Mesodermal cell (in vitro differentiated cells): ENCODE measurements at regions not wholly inside any gene's neighbourhood (a gene's known extent, or its start where the extent isn't known, plus 50 kb on each side); places are given as distances from the start of the nearest gene placed in this dataset.
"Not testable (repeated sequence)": the region's sequence is repeated elsewhere in the genome, so short reads cannot be mapped to it uniquely, and the experiment has no call there.

ENCODE experiments used
- H3K27ac ChIP-seq: 2 replicates; pipeline ENCODE4 v1.7.0; 2013; ENCODE audit warnings: mild to moderate bottlenecking, low read depth, low read length, moderate library complexity; ENCODE audit not compliant: severe bottlenecking
- H3K36me3 ChIP-seq: 2 replicates; pipeline ENCODE4 v1.7.1; 2013; ENCODE audit warnings: mild to moderate bottlenecking, low read length, moderate library complexity; ENCODE audit not compliant: control insufficient read depth, insufficient read depth
- H3K4me1 ChIP-seq: one replicate; pipeline ENCODE4 v1.7.1; 2013; ENCODE audit warnings: mild to moderate bottlenecking, low read length; ENCODE audit not compliant: insufficient read depth, control insufficient read depth, poor library complexity, severe bottlenecking
- H3K4me3 ChIP-seq: 2 replicates; pipeline ENCODE4 v1.7.0; 2013; ENCODE audit warnings: low read length, control low read depth, mild to moderate bottlenecking; ENCODE audit not compliant: insufficient read depth, poor library complexity, severe bottlenecking; ENCODE audit errors: extremely low read depth
- H3K9me3 ChIP-seq: 2 replicates; pipeline ENCODE4 v1.7.1; 2013; ENCODE audit warnings: mild to moderate bottlenecking, low read length, moderate library complexity; ENCODE audit not compliant: control insufficient read depth
- WGBS, 2 experiments: methylation state at CpG; one replicate each; pipeline ENCODE4 v1.1.5; 2013; ENCODE audit warnings: missing lambda C conversion rate in 2 of 2; ENCODE audit not compliant: insufficient coverage in 2 of 2; 5-methylcytosine and 5-hydroxymethylcytosine counted together

DNA sequence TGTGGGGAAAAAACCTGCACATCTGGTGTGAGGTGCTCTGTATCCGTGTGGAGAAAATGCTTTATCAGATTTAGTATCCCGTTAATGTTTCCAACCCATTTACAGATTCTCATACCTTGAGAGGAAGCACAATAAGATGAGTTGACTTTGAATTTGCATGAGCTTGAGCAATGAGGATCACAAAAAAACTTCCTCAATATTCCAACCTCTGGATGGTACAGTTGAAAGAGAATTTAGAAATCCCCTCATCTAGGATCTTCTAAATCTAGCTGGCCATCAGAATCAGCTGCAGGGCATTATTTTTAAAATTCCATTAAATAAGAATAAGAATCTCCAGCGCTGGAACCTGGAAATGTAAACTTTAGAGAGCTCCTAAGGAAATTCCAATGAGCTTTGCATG, 82.5 kb upstream of the NR5A2 start:
- WGBS, 2 experiments = 33 to 86% methylated on average over 1 of the region's 3 CpGs
- H3K27ac ChIP-seq = no peak overlapping the region
- H3K36me3 ChIP-seq = no peaks in the 10 kb centered on the region
- H3K9me3 ChIP-seq = peaks cover 6% of the 10 kb centered on the region
- H3K4me3 ChIP-seq = no peak overlapping the region
- H3K4me1 ChIP-seq = no peaks in the 10 kb centered on the region

DNA sequence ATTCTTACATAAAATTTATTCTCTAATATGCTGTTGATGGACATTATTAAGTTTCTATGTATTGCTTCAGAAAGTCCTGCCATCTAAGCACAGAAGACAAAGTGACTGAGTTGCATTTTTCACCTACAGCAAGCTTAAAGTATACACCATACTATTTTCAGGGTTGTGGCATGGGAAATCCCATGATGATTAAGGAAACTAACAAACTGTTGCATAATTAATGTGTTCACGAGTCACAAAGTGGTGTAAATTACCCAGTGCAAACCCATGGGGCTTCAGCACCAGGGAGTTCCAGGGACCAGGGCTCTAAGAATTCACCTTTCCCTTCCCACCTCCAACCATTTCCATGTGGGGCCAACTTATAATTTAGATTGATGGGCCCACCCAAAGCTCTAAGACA, 81.9 kb upstream of the NR5A2 start:
- Histone ChIP-seq H3K4me3 (no peak overlapping the region), H3K27ac (no peak overlapping the region), H3K9me3 (peaks cover 6% of the 10 kb centered on the region), H3K36me3 (no peaks in the 10 kb centered on the region), H3K4me1 (no peaks in the 10 kb centered on the region)
- 80 to 100% methylated on average over 1 of the region's 1 CpG for WGBS, 2 experiments

DNA sequence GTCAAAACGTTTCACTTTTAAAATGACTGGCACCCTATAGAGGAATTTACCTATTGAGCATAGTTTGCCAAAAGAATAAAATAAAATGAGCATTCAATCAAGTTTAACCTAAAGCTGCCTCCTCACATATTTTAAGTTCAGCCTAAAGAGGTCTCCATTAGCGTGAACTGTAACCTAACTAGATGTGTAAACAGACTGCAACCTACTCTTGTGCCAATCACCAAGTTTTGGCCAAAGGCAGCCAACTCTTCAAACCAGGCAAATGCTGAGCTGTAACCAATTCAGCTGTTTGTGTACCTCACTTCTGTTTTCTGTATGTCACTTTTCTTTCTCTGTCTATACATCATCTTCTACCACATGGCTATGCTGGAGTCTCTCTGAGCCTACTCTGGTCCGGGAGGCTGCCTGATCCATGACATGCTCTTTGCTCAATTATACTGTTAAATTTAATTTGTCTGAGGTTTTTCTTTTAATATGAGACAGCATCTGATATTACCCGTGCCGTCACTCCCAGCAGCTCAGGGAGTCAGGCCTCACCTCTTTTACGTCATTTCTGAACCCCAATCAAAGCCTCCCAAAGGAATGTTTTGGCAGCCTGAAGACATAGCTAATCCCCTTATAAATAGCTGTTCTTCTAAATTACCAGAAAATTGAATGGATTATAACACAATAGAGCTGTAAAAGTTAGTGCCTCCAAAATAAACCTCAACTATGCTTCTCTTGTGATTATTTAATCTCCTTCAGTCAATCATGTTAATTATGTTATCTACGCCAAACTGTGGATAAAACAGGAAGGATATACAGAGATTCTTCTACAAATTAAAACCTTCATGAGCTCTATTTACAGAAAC, 81.0 kb upstream of the NR5A2 start:
- Histone ChIP-seq H3K9me3 (peaks cover 6% of the 10 kb centered on the region), H3K4me3 (no peak overlapping the region), H3K27ac (no peak overlapping the region), H3K4me1 (no peaks in the 10 kb centered on the region), H3K36me3 (no peaks in the 10 kb centered on the region)
- WGBS, 2 experiments = 60 to 100% methylated on average over 1 to 2 of the region's 7 CpGs

DNA sequence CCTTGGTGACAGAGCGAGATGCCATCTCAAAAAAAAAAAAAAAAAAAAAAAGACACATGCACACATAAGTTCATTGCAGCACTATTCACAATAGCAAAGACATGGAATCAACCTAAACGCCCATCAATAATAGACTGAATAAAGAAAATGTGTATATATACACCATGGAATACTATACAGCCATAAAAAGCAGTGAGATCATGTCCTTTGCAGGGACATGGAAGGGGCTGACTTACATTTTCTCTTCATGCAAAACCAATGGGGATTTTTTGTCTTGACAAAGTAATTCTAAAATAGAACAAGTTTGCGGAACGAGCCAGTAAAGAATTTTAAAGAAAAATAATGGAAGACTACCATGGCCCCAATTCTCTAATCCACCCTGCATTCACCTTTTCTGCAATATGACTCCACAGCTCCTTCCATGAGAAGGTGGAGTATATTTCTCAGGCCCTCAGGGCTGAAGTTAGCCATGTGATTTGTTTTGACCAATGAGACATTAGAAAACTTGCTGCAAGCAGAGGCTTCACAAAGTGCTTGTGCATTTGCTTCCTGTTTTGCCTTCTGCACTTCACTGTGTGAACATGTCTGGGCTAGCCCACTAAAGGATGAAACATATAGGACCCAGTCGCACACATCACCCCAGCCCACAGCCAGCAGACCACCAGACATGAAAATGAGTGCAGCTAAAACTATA, 78.8 kb upstream of the NR5A2 start:
- H3K27ac ChIP-seq = no peak overlapping the region
- no peaks in the 10 kb centered on the region for H3K36me3 ChIP-seq
- WGBS, 2 experiments = no CpG with 5 or more reads among the region's 5 CpGs

DNA sequence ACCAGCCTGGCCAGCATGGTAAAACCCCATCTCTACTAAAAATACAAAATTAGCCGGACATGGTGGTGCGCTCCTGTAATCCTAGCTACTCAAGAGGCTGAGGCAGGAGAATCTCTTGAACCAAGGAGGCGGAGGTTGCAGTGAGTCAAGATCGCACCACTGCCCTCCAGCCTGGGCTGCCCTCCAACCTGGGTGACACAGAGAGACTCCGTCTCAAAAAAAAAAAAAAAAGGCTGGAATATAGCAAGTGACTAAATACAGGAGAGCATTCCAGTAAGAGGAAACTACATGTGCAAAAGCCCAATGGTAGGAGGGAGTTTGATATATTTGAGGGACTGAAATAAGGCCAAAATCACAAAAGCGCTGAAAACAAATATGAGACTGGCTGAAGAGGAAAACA, 76.5 kb upstream of the NR5A2 start:
- H3K9me3 ChIP-seq, H3K27ac ChIP-seq, H3K36me3 ChIP-seq, H3K4me1 ChIP-seq, H3K4me3 ChIP-seq: not testable (repeated sequence)
- WGBS, 2 experiments = 89 to 98% methylated on average over 4 to 5 of the region's 6 CpGs

More for the DNA sequence above, 78.8 kb upstream of the NR5A2 start:
- peaks cover 6% of the 10 kb centered on the region for H3K9me3 ChIP-seq
- H3K4me3 ChIP-seq = no peak overlapping the region
- H3K4me1 ChIP-seq = no peaks in the 10 kb centered on the region

DNA sequence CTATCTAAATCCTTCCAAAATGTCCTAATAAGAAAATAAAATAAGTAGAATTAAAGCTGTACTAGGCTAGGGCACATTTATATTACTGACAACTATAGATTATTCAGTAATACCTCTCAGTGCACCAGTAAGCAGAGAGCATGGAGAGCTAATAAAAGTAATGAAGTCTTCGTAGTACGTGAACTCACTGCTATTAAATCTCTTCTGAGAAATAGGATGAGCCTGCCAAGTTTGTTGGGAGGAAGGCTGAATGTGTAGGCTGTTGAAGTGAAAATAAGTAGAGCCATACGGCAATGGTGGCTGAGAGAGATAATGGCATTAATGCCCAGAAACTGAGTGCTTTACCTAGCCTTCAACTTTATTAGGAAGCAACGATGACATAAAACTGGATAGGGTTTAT, 73.9 kb upstream of the NR5A2 start:
- H3K27ac ChIP-seq = no peak overlapping the region
- no peak overlapping the region for H3K4me3 ChIP-seq
- WGBS, 2 experiments = 90 to 97% methylated on average over 2 to 3 of the region's 4 CpGs
- H3K4me1 ChIP-seq = no peaks in the 10 kb centered on the region
- no peaks in the 10 kb centered on the region for H3K36me3 ChIP-seq
- H3K9me3 ChIP-seq = peaks cover 4% of the 10 kb centered on the region

DNA sequence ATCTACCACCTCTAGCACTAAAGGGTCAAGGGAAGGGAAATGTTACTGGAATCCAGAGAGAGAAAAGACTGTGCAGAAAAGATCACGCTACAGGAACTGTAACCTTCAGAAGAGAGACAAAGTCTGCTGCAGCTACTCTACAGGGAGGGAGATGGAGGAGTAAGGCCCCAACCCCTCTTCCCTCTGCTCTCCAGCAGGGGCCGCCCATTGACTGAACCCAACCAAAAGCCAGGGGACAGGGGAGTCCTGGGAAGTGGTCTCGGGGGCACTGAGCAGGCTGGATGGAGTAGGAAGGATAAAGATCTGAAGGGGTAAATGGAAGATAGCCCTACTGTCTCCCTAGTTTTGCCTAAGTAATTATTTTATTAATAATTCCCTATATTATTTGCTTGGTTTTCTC, 72.8 kb upstream of the NR5A2 start:
- 67% methylated on average over 1 of the region's 3 CpGs; no CpG with 5 or more reads in 1 of the 2 experiments for whole genome bisulfite sequencing, 2 experiments

DNA sequence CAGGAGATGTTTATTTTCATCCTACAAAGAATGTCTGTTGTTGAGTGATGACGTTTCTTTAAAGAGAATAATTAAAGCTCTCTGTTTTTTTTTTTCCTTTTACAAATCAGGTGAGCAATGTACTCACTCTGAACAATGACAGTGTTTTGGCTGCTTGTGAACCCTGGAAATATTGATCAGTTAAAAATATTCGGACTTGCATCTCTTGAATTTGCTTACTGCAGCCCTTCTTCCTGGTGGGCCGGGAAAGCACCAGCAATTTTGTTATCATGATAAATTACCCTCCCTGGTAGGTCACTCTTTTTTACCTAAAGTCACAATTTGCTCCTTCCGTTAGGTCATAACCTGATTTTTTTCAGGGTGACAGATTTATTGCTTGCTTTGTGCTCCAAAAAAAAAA, 72.3 kb upstream of the NR5A2 start:
- Histone ChIP-seq H3K4me3 (no peak overlapping the region), H3K9me3 (no peaks in the 10 kb centered on the region), H3K4me1 (no peaks in the 10 kb centered on the region), H3K27ac (no peak overlapping the region), H3K36me3 (no peaks in the 10 kb centered on the region)
- WGBS, 2 experiments = 89 to 100% methylated on average over 1 to 3 of the region's 4 CpGs

More for the DNA sequence above, 72.8 kb upstream of the NR5A2 start:
- Histone ChIP-seq H3K9me3 (no peaks in the 10 kb centered on the region), H3K27ac (no peak overlapping the region), H3K36me3 (no peaks in the 10 kb centered on the region), H3K4me3 (no peak overlapping the region), H3K4me1 (no peaks in the 10 kb centered on the region)

DNA sequence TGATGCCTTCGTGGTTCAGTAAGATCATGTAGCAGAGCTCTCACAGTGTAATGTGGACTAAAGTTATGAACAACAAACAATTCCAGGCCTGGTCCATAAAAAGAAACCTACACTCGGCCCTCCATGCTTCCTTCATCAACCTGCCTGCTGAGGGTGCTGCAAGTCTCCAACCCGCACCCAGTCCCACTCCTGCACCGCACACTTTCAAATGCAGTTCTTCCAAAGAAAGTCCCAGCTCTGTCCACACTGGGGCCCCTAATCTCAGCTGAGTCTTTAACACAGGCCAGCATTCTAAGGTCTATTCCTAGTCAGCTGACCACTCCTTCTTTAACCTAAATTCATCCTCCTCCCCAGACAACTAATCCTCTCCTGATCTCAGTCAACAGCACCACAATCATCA, 71.5 kb upstream of the NR5A2 start:
- Histone ChIP-seq H3K36me3 (no peaks in the 10 kb centered on the region), H3K4me1 (no peaks in the 10 kb centered on the region), H3K9me3 (no peaks in the 10 kb centered on the region), H3K27ac (no peak overlapping the region), H3K4me3 (no peak overlapping the region)
- 70 to 88% methylated on average over 3 of the region's 4 CpGs for WGBS, 2 experiments

DNA sequence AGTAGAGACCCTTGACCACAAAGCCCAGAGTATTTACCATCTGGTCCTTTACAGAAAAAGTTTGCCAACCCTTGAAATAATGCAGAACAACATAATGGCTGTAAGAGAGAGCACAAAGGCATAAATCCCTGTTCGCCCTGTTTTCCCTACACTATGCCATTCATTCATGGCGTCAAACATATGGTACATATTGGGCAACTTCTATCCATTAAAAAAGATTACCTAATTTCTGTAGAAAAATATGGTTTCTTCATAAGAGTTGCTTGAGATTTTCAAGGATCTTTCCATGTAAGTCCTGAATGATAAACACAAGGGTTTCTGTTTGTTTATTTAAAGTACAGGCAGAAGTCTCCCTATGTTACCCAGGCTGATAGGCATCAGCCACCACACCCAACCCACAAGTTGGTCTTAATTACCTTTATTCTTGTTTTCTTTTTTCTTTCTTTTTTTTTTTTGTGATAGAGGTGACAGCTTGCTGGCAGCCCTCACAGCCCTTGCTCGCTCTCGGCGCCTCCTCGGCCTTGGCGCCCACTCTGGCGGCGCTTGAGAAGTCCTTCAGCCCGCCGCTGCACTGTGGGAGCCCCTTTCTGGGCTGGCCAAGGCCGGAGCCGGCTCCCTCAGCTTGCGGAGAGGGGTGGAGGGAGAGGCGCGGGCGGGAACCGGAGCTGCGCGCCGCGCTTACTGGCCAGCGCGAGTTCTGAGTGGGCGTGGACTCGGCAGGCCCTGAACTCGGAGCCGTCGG, 68.3 kb upstream of the NR5A2 start:
- H3K4me3 ChIP-seq = no peak overlapping the region
- H3K27ac ChIP-seq = no peak overlapping the region
- no peaks in the 10 kb centered on the region for H3K9me3 ChIP-seq
- no peaks in the 10 kb centered on the region for H3K36me3 ChIP-seq
- 97 to 98% methylated on average over 12 to 26 of the region's 29 CpGs for WGBS, 2 experiments
- no peaks in the 10 kb centered on the region for H3K4me1 ChIP-seq
